SK-N-SH (cell line): ENCODE measurements at regions not wholly inside any gene's neighbourhood (a gene's known extent, or its start where the extent isn't known, plus 50 kb on each side); places are given as distances from the start of the nearest gene placed in this dataset.

Experiments used
- CTCF ChIA-PET: fragments of 300-600, 350-600 bp; formaldehyde crosslinking; extraction: SDS; loops from one replicate; lab custom pipeline; 2021; lab: Yijun Ruan, JAX
- POLR2A ChIA-PET: fragments of 350-600 bp; sonication (Branson Sonifier 250); formaldehyde crosslinking; extraction: SDS; loops from one replicate; lab custom pipeline; 2020; ENCODE audit warnings: antibody characterized with exemption, inconsistent platforms; lab: Yijun Ruan, JAX
- DNase-seq: peaks from one replicate; pipeline ENCODE4 v3.0.0; 2012
- H2AFZ ChIP-seq: fragments of 200-600 bp; sonication (generic); 2 replicates; pipeline ENCODE4 v1.8.1; 2016; ENCODE audit warnings: antibody characterized with exemption, mild to moderate bottlenecking, low read depth
- H3F3A ChIP-seq: fragments of 200-600 bp; sonication (generic); replicated peaks from 2 replicates; pipeline ENCODE3; 2016; ENCODE audit warnings: antibody characterized with exemption, mild to moderate bottlenecking; ENCODE audit not compliant: insufficient read depth
- H3K27ac ChIP-seq, 2 experiments: fragments of 200-500 bp in 1 of 2; fragments of 200-600 bp in 1 of 2; sonication (Bioruptor generic) in 1 of 2; sonication (generic), shearing (Covaris generic) in 1 of 2; 2 replicates each; pipeline versions ENCODE4 v1.5.1 to v1.6.1; 2014 to 2016; ENCODE audit warnings: low read depth in 2 of 2, inconsistent platforms in 1 of 2, low read length in 1 of 2, mild to moderate bottlenecking in 1 of 2, mixed read lengths in 1 of 2
- H3K27me3 ChIP-seq: fragments of 200-600 bp; sonication (generic), shearing (Covaris generic); 2 replicates; pipeline ENCODE4 v1.6.1; 2016; ENCODE audit warnings: mixed run types; ENCODE audit not compliant: insufficient read depth
- H3K36me3 ChIP-seq, 2 experiments: fragments of 200-500 bp in 1 of 2; fragments of 200-600 bp in 1 of 2; sonication (Bioruptor generic) in 1 of 2; sonication (generic) in 1 of 2; replicated peaks in 1 of 2; 2 replicates each; pipeline versions ENCODE3 to v1.5.1; 2014 to 2016; ENCODE audit warnings: low read length in 1 of 2, mild to moderate bottlenecking in 1 of 2; ENCODE audit not compliant: insufficient read depth in 2 of 2, control insufficient read depth in 1 of 2
- H3K4me1 ChIP-seq, 2 experiments: fragments of 200-500 bp in 1 of 2; fragments of 200-600 bp in 1 of 2; sonication (Bioruptor generic) in 1 of 2; sonication (generic), shearing (Covaris generic) in 1 of 2; 2 replicates each; pipeline versions ENCODE4 v1.5.1 to v1.6.1; 2014 to 2016; ENCODE audit warnings: low read depth in 1 of 2, low read length in 1 of 2, mixed run types in 1 of 2; ENCODE audit not compliant: insufficient read depth in 2 of 2, control insufficient read depth in 1 of 2
- H3K4me2 ChIP-seq: fragments of 200-600 bp; sonication (generic), shearing (Covaris generic); 2 replicates; pipeline ENCODE4 v1.6.1; 2017; ENCODE audit warnings: mixed run types
- H3K4me3 ChIP-seq, 2 experiments: fragments of 200-500 bp in 1 of 2; fragments of 200-600 bp in 1 of 2; sonication (Bioruptor generic) in 1 of 2; sonication (generic), shearing (Covaris generic) in 1 of 2; 2 replicates each; pipeline versions ENCODE4 v1.5.1 to v1.8.1; 2014 to 2016; ENCODE audit warnings: low read depth in 2 of 2, inconsistent platforms in 1 of 2, low read length in 1 of 2, mild to moderate bottlenecking in 1 of 2, mixed read lengths in 1 of 2, moderate library complexity in 1 of 2
- H3K79me2 ChIP-seq: fragments of 200-600 bp; sonication (generic); 2 replicates; pipeline ENCODE4 v1.8.1; 2017; ENCODE audit warnings: mild to moderate bottlenecking; ENCODE audit not compliant: insufficient read depth
- H3K9ac ChIP-seq: fragments of 200-600 bp; sonication (generic); 2 replicates; pipeline ENCODE4 v1.6.1; 2017; ENCODE audit warnings: mixed run types
- H3K9me2 ChIP-seq: fragments of 200-600 bp; sonication (generic); 2 replicates; pipeline ENCODE4 v1.6.1; 2017; ENCODE audit warnings: mixed run types
- H3K9me3 ChIP-seq: fragments of 200-600 bp; sonication (generic); 2 replicates; pipeline ENCODE4 v1.6.1; 2017; ENCODE audit warnings: mixed run types, mild to moderate bottlenecking, moderate library complexity
- H4K20me1 ChIP-seq: fragments of 200-600 bp; sonication (generic); 2 replicates; pipeline ENCODE4 v1.6.1; 2017; ENCODE audit warnings: mild to moderate bottlenecking, mixed run types; ENCODE audit not compliant: insufficient read depth
- CHD2 ChIP-seq: fragments of 150-350 bp; IDR thresholded peaks from 2 replicates; pipeline ENCODE4 v1.6.1; 2018; ENCODE audit warnings: low read length; ENCODE audit not compliant: partially characterized antibody
- ELF1 ChIP-seq: IDR thresholded peaks from 2 replicates; pipeline ENCODE4 v1.4.0; 2012
- EP300 ChIP-seq, 2 experiments: IDR thresholded peaks; 2 replicates each; pipeline versions ENCODE4 v1.4.0 to v1.6.1; 2012; ENCODE audit warnings: borderline replicate concordance in 1 of 2, low read depth in 1 of 2, low read length in 1 of 2
- EZH2phosphoT487 ChIP-seq: fragments of 200-600 bp; sonication (generic); IDR thresholded peaks from 2 replicates; pipeline ENCODE4 v1.6.1; 2017; ENCODE audit warnings: low read depth, mixed run types, mild to moderate bottlenecking, antibody characterized with exemption, moderate library complexity, borderline replicate concordance
- FOSL2 ChIP-seq: IDR thresholded peaks from 2 replicates; pipeline ENCODE4 v1.4.0; 2012; ENCODE audit warnings: low read depth, mild to moderate bottlenecking, moderate library complexity, borderline replicate concordance
- FOXM1 ChIP-seq: IDR thresholded peaks from 2 replicates; pipeline ENCODE4 v1.4.0; 2012; ENCODE audit warnings: low read depth, mild to moderate bottlenecking
- GABPA ChIP-seq: IDR thresholded peaks from 2 replicates; pipeline ENCODE4 v1.4.0; 2012; ENCODE audit warnings: low read depth, mild to moderate bottlenecking
- GATA2 ChIP-seq: sonication (generic); formaldehyde crosslinking; IDR thresholded peaks from 2 replicates; pipeline ENCODE4 v1.5.0; 2020; ENCODE audit warnings: mild to moderate bottlenecking, missing genetic modification reagents
- NFIC ChIP-seq: IDR thresholded peaks from 2 replicates; pipeline ENCODE4 v1.4.0; 2012; ENCODE audit warnings: borderline replicate concordance
- NRF1 ChIP-seq: IDR thresholded peaks from 2 replicates; pipeline ENCODE4 v1.6.1; 2012; ENCODE audit warnings: low read depth, mild to moderate bottlenecking, low read length
- POLR2AphosphoS5 ChIP-seq: IDR thresholded peaks from 2 replicates; pipeline ENCODE4 v1.6.1; 2012; ENCODE audit warnings: low read depth, low read length
- RCOR1 ChIP-seq: fragments of 150-350 bp; IDR thresholded peaks from 2 replicates; pipeline ENCODE4 v1.6.1; 2017; ENCODE audit warnings: antibody characterized with exemption, low read length
- RXRA ChIP-seq: IDR thresholded peaks from 2 replicates; pipeline ENCODE4 v1.4.0; 2012; ENCODE audit warnings: low read depth, mild to moderate bottlenecking, borderline replicate concordance
- YY1 ChIP-seq: IDR thresholded peaks from 2 replicates; pipeline ENCODE4 v1.4.0; 2012; ENCODE audit warnings: low read depth, mild to moderate bottlenecking
- WGBS: methylation state at CpG from one replicate; pipeline ENCODE4 v1.1.6; 2017; ENCODE audit warnings: low lambda C conversion rate; 5-methylcytosine and 5-hydroxymethylcytosine counted together
- TF ChIP-seq, protein P1 (sequence below): fragments of 200-600 bp; sonication (generic); IDR thresholded peaks from 2 replicates; pipeline ENCODE4 v1.6.1; 2017; ENCODE audit warnings: antibody characterized with exemption, mild to moderate bottlenecking, moderate library complexity
- TF ChIP-seq, protein P2 (sequence below): IDR thresholded peaks from 2 replicates; pipeline ENCODE4 v1.6.1; 2012; ENCODE audit warnings: mild to moderate bottlenecking, low read depth, low read length, moderate library complexity
- TF ChIP-seq, protein P3 (sequence below): IDR thresholded peaks from 2 replicates; pipeline ENCODE4 v1.4.0; 2012; ENCODE audit warnings: low read depth, borderline replicate concordance
- TF ChIP-seq, protein P4 (sequence below): fragments of 150-350 bp; IDR thresholded peaks from 2 replicates; pipeline ENCODE4 v1.6.1; 2017; ENCODE audit warnings: antibody characterized with exemption, low read length, low read depth, borderline replicate concordance
- TF ChIP-seq, protein P5 (sequence below): fragments of 150-350 bp; IDR thresholded peaks from 2 replicates; pipeline ENCODE4 v1.6.1; 2016; ENCODE audit warnings: mild to moderate bottlenecking, low read depth, low read length

DNA sequence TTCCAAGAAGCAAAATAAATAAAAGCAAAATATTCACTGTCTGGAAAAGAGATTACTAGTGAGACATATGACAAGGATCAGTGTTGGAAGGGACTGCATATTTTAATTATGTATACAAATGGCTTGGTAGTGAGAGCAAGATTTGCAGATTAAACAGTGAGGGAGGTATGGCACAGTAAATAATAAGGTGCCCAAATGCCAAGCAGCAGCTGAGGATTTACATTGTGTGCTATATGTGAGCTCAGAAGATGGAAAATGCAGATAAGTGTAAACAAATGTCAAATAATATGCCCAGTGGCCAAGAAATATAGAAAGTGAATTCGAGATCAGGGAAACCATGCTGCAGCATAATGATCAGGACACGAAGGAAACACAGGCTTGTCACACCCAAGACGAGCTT is 173.8 kb upstream of the NRSN1 start:
- H2AFZ ChIP-seq = no peak overlapping the region
- TF ChIP-seq FOXM1 (no peak), RXRA (no peak), FOSL2 (no peak), NFIC (no peak), YY1 (no peak), GATA2 (CRISPR knock-in tag) (no peak), RCOR1 (no peak), CHD2 (no peak)
- TF ChIP-seq, protein P1, sequence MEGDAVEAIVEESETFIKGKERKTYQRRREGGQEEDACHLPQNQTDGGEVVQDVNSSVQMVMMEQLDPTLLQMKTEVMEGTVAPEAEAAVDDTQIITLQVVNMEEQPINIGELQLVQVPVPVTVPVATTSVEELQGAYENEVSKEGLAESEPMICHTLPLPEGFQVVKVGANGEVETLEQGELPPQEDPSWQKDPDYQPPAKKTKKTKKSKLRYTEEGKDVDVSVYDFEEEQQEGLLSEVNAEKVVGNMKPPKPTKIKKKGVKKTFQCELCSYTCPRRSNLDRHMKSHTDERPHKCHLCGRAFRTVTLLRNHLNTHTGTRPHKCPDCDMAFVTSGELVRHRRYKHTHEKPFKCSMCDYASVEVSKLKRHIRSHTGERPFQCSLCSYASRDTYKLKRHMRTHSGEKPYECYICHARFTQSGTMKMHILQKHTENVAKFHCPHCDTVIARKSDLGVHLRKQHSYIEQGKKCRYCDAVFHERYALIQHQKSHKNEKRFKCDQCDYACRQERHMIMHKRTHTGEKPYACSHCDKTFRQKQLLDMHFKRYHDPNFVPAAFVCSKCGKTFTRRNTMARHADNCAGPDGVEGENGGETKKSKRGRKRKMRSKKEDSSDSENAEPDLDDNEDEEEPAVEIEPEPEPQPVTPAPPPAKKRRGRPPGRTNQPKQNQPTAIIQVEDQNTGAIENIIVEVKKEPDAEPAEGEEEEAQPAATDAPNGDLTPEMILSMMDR = no peak
- H3K27me3 ChIP-seq = no peaks in the 10 kb centered on the region
- H3K4me1 ChIP-seq = no peaks in the 10 kb centered on the region
- WGBS = 11% methylated on average over 3 of the region's 3 CpGs
- H3K27ac ChIP-seq = no peak overlapping the region
- no peak for DNase-seq
- POLR2A ChIA-PET = no interaction called here
- H3K4me2 ChIP-seq = no peak overlapping the region
- no peak overlapping the region for H3K4me3 ChIP-seq
- no peaks in the 10 kb centered on the region for H3K36me3 ChIP-seq
- no peaks in the 10 kb centered on the region for H3K9me2 ChIP-seq
- no peaks in the 10 kb centered on the region for H3K9me3 ChIP-seq
- CTCF ChIA-PET = no interaction called here
- no peak overlapping the region for H3K9ac ChIP-seq
- H3F3A ChIP-seq = no peaks in the 10 kb centered on the region
- H4K20me1 ChIP-seq = no peaks in the 10 kb centered on the region
- no peaks in the 10 kb centered on the region for H3K79me2 ChIP-seq

DNA sequence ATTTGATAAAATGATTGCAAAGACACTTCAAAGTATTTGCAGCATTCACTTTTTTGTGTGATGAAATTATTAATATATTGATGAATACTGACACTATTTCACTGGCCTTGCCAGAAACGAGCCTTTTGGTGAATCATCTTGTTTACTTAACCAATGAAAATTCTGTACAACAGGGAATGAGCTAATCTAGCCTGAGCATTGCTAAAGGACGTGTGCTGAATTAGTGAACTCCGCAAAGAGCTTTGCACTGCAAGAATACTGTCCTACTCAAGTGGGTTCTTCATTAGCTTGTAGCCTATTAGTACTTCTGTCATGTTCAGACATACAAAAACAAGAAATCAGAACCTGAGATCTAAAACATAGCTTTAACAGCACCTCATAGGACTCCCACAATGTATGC is 172.0 kb upstream of the NRSN1 start:
- H3K4me2 ChIP-seq = no peak overlapping the region
- CTCF ChIA-PET = no interaction called here
- POLR2A ChIA-PET = no interaction called here
- no peak overlapping the region for H3K9ac ChIP-seq
- no peaks in the 10 kb centered on the region for H3K4me1 ChIP-seq
- no peaks in the 10 kb centered on the region for H3K79me2 ChIP-seq
- H3K36me3 ChIP-seq = no peaks in the 10 kb centered on the region
- H3K27me3 ChIP-seq = no peaks in the 10 kb centered on the region
- no peaks in the 10 kb centered on the region for H3F3A ChIP-seq
- no peak overlapping the region for H3K4me3 ChIP-seq
- DNase-seq = no peak
- no peaks in the 10 kb centered on the region for H3K9me3 ChIP-seq
- no peak overlapping the region for H3K27ac ChIP-seq
- H3K9me2 ChIP-seq = no peaks in the 10 kb centered on the region
- no peak overlapping the region for H2AFZ ChIP-seq
- no peaks in the 10 kb centered on the region for H4K20me1 ChIP-seq
- WGBS = 25% methylated on average over 3 of the region's 3 CpGs
- TF ChIP-seq FOSL2 (no peak), EP300 (IDR thresholded peaks at IDR 0.05; ENCODE audit: borderline replicate concordance in 1 of 2, low read depth in 1 of 2, low read length in 1 of 2) (no peak), ELF1 (no peak), EZH2phosphoT487 (no peak), GABPA (no peak), POLR2AphosphoS5 (no peak), GATA2 (CRISPR knock-in tag) (no peak), NRF1 (no peak)
- TF ChIP-seq, protein P2, sequence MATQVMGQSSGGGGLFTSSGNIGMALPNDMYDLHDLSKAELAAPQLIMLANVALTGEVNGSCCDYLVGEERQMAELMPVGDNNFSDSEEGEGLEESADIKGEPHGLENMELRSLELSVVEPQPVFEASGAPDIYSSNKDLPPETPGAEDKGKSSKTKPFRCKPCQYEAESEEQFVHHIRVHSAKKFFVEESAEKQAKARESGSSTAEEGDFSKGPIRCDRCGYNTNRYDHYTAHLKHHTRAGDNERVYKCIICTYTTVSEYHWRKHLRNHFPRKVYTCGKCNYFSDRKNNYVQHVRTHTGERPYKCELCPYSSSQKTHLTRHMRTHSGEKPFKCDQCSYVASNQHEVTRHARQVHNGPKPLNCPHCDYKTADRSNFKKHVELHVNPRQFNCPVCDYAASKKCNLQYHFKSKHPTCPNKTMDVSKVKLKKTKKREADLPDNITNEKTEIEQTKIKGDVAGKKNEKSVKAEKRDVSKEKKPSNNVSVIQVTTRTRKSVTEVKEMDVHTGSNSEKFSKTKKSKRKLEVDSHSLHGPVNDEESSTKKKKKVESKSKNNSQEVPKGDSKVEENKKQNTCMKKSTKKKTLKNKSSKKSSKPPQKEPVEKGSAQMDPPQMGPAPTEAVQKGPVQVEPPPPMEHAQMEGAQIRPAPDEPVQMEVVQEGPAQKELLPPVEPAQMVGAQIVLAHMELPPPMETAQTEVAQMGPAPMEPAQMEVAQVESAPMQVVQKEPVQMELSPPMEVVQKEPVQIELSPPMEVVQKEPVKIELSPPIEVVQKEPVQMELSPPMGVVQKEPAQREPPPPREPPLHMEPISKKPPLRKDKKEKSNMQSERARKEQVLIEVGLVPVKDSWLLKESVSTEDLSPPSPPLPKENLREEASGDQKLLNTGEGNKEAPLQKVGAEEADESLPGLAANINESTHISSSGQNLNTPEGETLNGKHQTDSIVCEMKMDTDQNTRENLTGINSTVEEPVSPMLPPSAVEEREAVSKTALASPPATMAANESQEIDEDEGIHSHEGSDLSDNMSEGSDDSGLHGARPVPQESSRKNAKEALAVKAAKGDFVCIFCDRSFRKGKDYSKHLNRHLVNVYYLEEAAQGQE = no peak
- TF ChIP-seq, protein P3, sequence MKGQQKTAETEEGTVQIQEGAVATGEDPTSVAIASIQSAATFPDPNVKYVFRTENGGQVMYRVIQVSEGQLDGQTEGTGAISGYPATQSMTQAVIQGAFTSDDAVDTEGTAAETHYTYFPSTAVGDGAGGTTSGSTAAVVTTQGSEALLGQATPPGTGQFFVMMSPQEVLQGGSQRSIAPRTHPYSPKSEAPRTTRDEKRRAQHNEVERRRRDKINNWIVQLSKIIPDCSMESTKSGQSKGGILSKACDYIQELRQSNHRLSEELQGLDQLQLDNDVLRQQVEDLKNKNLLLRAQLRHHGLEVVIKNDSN = no peak
- TF ChIP-seq, protein P4, sequence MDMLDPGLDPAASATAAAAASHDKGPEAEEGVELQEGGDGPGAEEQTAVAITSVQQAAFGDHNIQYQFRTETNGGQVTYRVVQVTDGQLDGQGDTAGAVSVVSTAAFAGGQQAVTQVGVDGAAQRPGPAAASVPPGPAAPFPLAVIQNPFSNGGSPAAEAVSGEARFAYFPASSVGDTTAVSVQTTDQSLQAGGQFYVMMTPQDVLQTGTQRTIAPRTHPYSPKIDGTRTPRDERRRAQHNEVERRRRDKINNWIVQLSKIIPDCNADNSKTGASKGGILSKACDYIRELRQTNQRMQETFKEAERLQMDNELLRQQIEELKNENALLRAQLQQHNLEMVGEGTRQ = no peak
- TF ChIP-seq, protein P5, sequence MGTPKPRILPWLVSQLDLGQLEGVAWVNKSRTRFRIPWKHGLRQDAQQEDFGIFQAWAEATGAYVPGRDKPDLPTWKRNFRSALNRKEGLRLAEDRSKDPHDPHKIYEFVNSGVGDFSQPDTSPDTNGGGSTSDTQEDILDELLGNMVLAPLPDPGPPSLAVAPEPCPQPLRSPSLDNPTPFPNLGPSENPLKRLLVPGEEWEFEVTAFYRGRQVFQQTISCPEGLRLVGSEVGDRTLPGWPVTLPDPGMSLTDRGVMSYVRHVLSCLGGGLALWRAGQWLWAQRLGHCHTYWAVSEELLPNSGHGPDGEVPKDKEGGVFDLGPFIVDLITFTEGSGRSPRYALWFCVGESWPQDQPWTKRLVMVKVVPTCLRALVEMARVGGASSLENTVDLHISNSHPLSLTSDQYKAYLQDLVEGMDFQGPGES = no peak
- TF ChIP-seq, all 33 proteins: peak for 0
